PFSK-1 (cell line): ENCODE measurements at regions not wholly inside any gene's neighbourhood (a gene's known extent, or its start where the extent isn't known, plus 50 kb on each side); places are given as distances from the start of the nearest gene placed in this dataset.
A peak's percentile ranks its signal among the peaks of the same experiment; 100 is the strongest.

Experiments used
- FOXP2 ChIP-seq: optimal IDR thresholded peaks from 2 replicates; pipeline ENCODE3; 2011; ENCODE audit warnings: borderline replicate concordance, control low read depth, inconsistent platforms; ENCODE audit not compliant: insufficient read depth; ENCODE audit errors: extremely low read length, extremely low read depth
- POLR2AphosphoS5 ChIP-seq: IDR thresholded peaks from 2 replicates; pipeline ENCODE4 v1.6.1; 2012; ENCODE audit warnings: low read depth, mild to moderate bottlenecking, control low read depth, low read length, moderate library complexity
- SIN3A ChIP-seq: IDR thresholded peaks from 2 replicates; pipeline ENCODE4 v1.6.1; 2012; ENCODE audit warnings: mild to moderate bottlenecking, low read length, moderate library complexity, borderline replicate concordance; ENCODE audit not compliant: insufficient read depth
- TAF1 ChIP-seq: IDR thresholded peaks from 2 replicates; pipeline ENCODE4 v1.6.1; 2012; ENCODE audit warnings: low read length, control low read depth, borderline replicate concordance; ENCODE audit not compliant: insufficient read depth
- TF ChIP-seq, protein P1 (sequence below), 2 experiments: IDR thresholded peaks; 2 replicates each; pipeline versions ENCODE4 v1.6.1 to v1.8.0; 2011 to 2012; ENCODE audit warnings: low read depth in 2 of 2, low read length in 2 of 2, control low read depth in 1 of 2, inconsistent platforms in 1 of 2, mild to moderate bottlenecking in 1 of 2, moderate library complexity in 1 of 2; ENCODE audit not compliant: insufficient read depth in 1 of 2

GRCh38 chr18:42351455-42351854, 396.4 kb downstream of the PIK3C3 start:
- TF ChIP-seq, protein P1, sequence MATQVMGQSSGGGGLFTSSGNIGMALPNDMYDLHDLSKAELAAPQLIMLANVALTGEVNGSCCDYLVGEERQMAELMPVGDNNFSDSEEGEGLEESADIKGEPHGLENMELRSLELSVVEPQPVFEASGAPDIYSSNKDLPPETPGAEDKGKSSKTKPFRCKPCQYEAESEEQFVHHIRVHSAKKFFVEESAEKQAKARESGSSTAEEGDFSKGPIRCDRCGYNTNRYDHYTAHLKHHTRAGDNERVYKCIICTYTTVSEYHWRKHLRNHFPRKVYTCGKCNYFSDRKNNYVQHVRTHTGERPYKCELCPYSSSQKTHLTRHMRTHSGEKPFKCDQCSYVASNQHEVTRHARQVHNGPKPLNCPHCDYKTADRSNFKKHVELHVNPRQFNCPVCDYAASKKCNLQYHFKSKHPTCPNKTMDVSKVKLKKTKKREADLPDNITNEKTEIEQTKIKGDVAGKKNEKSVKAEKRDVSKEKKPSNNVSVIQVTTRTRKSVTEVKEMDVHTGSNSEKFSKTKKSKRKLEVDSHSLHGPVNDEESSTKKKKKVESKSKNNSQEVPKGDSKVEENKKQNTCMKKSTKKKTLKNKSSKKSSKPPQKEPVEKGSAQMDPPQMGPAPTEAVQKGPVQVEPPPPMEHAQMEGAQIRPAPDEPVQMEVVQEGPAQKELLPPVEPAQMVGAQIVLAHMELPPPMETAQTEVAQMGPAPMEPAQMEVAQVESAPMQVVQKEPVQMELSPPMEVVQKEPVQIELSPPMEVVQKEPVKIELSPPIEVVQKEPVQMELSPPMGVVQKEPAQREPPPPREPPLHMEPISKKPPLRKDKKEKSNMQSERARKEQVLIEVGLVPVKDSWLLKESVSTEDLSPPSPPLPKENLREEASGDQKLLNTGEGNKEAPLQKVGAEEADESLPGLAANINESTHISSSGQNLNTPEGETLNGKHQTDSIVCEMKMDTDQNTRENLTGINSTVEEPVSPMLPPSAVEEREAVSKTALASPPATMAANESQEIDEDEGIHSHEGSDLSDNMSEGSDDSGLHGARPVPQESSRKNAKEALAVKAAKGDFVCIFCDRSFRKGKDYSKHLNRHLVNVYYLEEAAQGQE (IDR thresholded peaks at IDR 0.05; ENCODE audit: insufficient read depth in 1 of 2, low read depth in 2 of 2, low read length in 2 of 2) = peak; percentile 62 to 86; a peak in 3 of 4 replicates
- no peak for TF ChIP-seq FOXP2

GRCh38 chr18:42360716-42361115, 405.7 kb downstream of the PIK3C3 start:
- TF ChIP-seq, protein P1 (IDR thresholded peaks at IDR 0.05; ENCODE audit: insufficient read depth in 1 of 2, low read depth in 2 of 2, low read length in 2 of 2) = no peak
- no peak for TF ChIP-seq FOXP2
- no peak for TF ChIP-seq POLR2AphosphoS5
- no peak for TF ChIP-seq SIN3A
- no peak for TF ChIP-seq TAF1

GRCh38 chr18:42363446-42364441, 408.7 kb downstream of the PIK3C3 start:
- TF ChIP-seq, protein P1 (IDR thresholded peaks at IDR 0.05; ENCODE audit: insufficient read depth in 1 of 2, low read depth in 2 of 2, low read length in 2 of 2) = no peak
- TF ChIP-seq TAF1 (no peak), SIN3A (no peak), FOXP2 (no peak), POLR2AphosphoS5 (no peak)

DNA sequence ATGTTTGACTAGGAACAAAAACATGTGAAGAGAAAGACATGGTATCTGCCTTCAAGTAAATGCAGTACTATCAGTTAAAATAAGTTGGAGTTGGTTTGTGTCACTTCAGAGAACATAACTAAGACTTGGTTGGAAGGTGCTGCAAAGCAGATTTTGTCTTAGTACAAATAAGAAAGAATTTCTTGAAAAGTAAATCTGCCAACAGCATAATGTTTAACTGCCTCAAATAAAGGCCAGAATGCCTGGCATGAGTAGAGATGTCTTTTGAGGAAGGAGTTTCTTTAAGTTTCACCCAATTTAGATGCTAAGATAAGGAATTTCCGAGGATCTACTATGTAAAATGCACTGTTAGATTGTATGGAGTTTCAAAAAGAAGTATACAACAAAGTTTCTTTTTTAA, 409.7 kb downstream of the PIK3C3 start:
- TF ChIP-seq, protein P1 (IDR thresholded peaks at IDR 0.05; ENCODE audit: insufficient read depth in 1 of 2, low read depth in 2 of 2, low read length in 2 of 2) = no peak
- TF ChIP-seq FOXP2 = no peak
- TF ChIP-seq SIN3A = no peak
- TF ChIP-seq POLR2AphosphoS5 = no peak
- no peak for TF ChIP-seq TAF1
